ENCODE measurements at regions not wholly inside any gene's neighbourhood (a gene's known extent, or its start where the extent isn't known, plus 50 kb on each side); places are given as distances from the start of the nearest gene placed in this dataset.

DNA sequence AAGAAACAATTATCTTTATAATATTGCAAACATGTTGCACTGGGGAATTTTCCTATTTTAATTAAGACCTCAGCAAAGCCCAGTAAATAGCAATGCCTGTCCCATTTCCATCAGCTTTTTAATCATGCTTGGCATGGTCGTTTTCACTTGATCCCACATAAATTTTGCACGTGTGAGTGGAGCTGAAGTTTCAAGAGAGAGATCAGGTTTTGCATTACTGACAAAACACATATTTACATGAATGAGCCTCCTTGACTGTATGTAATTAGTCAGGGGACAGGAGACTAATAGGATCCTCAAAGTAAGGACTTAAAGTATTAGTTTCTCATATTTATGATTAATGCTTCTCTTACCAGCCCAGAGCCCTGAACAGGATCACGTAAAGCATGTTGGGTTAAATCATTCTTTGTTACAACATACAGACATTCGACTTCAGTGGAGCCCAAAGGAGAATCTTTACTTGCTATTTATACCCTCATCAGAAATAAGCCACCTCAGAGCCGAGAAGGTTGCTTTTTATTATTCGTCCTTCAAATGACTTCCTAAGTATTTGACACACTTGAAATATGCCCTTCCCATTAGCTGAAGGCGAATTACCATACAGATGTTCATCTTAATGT is 711.3 kb downstream of the GALR1 start:
- ChIA-PET POLR2A (no interaction called here), CTCF (no interaction called here)
- DNase-seq (ENCODE audit: extremely low spot score), result no peak
- TF ChIP-seq, protein P1, sequence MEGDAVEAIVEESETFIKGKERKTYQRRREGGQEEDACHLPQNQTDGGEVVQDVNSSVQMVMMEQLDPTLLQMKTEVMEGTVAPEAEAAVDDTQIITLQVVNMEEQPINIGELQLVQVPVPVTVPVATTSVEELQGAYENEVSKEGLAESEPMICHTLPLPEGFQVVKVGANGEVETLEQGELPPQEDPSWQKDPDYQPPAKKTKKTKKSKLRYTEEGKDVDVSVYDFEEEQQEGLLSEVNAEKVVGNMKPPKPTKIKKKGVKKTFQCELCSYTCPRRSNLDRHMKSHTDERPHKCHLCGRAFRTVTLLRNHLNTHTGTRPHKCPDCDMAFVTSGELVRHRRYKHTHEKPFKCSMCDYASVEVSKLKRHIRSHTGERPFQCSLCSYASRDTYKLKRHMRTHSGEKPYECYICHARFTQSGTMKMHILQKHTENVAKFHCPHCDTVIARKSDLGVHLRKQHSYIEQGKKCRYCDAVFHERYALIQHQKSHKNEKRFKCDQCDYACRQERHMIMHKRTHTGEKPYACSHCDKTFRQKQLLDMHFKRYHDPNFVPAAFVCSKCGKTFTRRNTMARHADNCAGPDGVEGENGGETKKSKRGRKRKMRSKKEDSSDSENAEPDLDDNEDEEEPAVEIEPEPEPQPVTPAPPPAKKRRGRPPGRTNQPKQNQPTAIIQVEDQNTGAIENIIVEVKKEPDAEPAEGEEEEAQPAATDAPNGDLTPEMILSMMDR (IDR thresholded peaks at IDR 0.05; ENCODE audit: control extremely low read depth, extremely low read depth, low read depth, missing control alignments), result no peak

GRCh38 chr18:77967071-77967470 is 717.4 kb downstream of the GALR1 start:
- TF ChIP-seq, protein P1 (IDR thresholded peaks at IDR 0.05; ENCODE audit: control extremely low read depth, extremely low read depth, low read depth, missing control alignments), result no peak
- POLR2A ChIA-PET, result no interaction called here
- CTCF ChIA-PET, result interaction anchor here (1.2 kb wide), 1 partner anchor 11 kb away, joined by 4 read pairs; no protein-coding TSS in a partner anchor
- DNase-seq (ENCODE audit: extremely low spot score), result no peak

GRCh38 chr18:77967791-77968190 is 718.1 kb downstream of the GALR1 start:
- CTCF ChIA-PET, result interaction anchor here (1.2 kb wide), 1 partner anchor 10 kb away, joined by 4 read pairs; no protein-coding TSS in a partner anchor
- TF ChIP-seq, protein P1 (IDR thresholded peaks at IDR 0.05; ENCODE audit: control extremely low read depth, extremely low read depth, low read depth, missing control alignments), result no peak
- no peak for DNase-seq (ENCODE audit: extremely low spot score)
- POLR2A ChIA-PET, result no interaction called here

- TF ChIP-seq, protein P1 (IDR thresholded peaks at IDR 0.05; ENCODE audit: control extremely low read depth, extremely low read depth, low read depth, missing control alignments), result no peak
- DNase-seq (ENCODE audit: extremely low spot score), result no peak
- CTCF ChIA-PET, result no interaction called here
- POLR2A ChIA-PET, result no interaction called here
Measured at GRCh38 chr18:77969972-77970371, 720.3 kb downstream of the GALR1 start.

- POLR2A ChIA-PET, result no interaction called here
- CTCF ChIA-PET, result no interaction called here
- TF ChIP-seq, protein P1 (IDR thresholded peaks at IDR 0.05; ENCODE audit: control extremely low read depth, extremely low read depth, low read depth, missing control alignments), result no peak
- no peak for DNase-seq (ENCODE audit: extremely low spot score)
Measured at GRCh38 chr18:77970814-77971213, 721.2 kb downstream of the GALR1 start.

DNA sequence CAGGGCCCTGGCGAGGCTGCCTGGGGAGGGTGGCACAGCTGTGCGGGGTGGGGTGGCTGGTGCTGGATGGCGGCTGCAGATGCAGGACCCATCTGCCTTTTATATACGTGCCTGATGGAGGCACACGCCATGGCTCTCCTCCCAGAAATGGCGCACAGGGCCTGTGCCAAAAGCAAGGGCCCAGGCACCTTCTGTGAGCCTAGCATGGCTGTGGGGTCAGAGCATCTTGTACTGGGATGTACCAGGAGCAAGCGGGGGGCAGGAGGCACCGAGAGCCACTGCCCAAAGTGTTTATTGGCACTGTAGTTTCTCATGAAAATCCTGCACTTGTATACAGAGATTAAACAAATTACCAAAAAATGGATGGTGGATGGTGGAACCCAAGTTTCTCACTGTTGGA is 724.1 kb downstream of the GALR1 start:
- TF ChIP-seq, protein P1 (IDR thresholded peaks at IDR 0.05; ENCODE audit: control extremely low read depth, extremely low read depth, low read depth, missing control alignments), result no peak
- DNase-seq (ENCODE audit: extremely low spot score), result no peak
- ChIA-PET POLR2A (no interaction called here), CTCF (no interaction called here)

Measured in GM10248 (cell line).